ENCODE measurements at regions not wholly inside any gene's neighbourhood (a gene's known extent, or its start where the extent isn't known, plus 50 kb on each side); places are given as distances from the start of the nearest gene placed in this dataset.

- no peak overlapping the region for H3K4me3 Mint-ChIP-seq
- H3K9me3 Mint-ChIP-seq: peaks cover 9% of the 10 kb centered on the region
- no peak overlapping the region for H3K27ac Mint-ChIP-seq
- CTCF ChIA-PET: no interaction called here
- ATAC-seq (no peak), DNase-seq (ENCODE audit: low spot score) (no peak)
- TF ChIP-seq CREB1 (CRISPR knock-in tag; IDR thresholded peaks at IDR 0.05) (no peak), ETV6 (CRISPR knock-in tag; IDR thresholded peaks at IDR 0.05) (no peak)
- H3K36me3 Mint-ChIP-seq: peaks cover 4% of the 10 kb centered on the region; the same call in 1 of the 2 replicates
- peaks cover 24% of the 10 kb centered on the region for H3K4me1 Mint-ChIP-seq
- POLR2A ChIA-PET: no interaction called here
- peaks cover 67% of the 10 kb centered on the region for H3K27me3 Mint-ChIP-seq (ENCODE audit: low read depth)
Observed at GRCh38 chr20:1724901-1725300, 67.3 kb upstream of the SIRPG start.

GRCh38 chr20:1722513-1723050 lies 65.0 kb upstream of the SIRPG start:
- no peak for TF ChIP-seq ELF4 (CRISPR knock-in tag; IDR thresholded peaks at IDR 0.05; ENCODE audit: low read depth)
- peak; percentile 24 for TF ChIP-seq USF2 (CRISPR knock-in tag; IDR thresholded peaks at IDR 0.05)
- no peak for TF ChIP-seq PRRX2 (CRISPR knock-in tag; IDR thresholded peaks at IDR 0.05)
- TF ChIP-seq OVOL2 (CRISPR knock-in tag; IDR thresholded peaks at IDR 0.05; ENCODE audit: borderline replicate concordance): no peak
- TF ChIP-seq ZBTB21 (CRISPR knock-in tag; IDR thresholded peaks at IDR 0.05; ENCODE audit: borderline replicate concordance): no peak
- TF ChIP-seq CBFB (CRISPR knock-in tag; IDR thresholded peaks at IDR 0.05; ENCODE audit: low read depth): 0 out of 2 replicates have a peak, but pooled peaks have one; percentile 48
- TF ChIP-seq KAT7 (CRISPR knock-in tag; IDR thresholded peaks at IDR 0.05; ENCODE audit: borderline replicate concordance): no peak
- no peak for TF ChIP-seq GABPB1 (CRISPR knock-in tag; IDR thresholded peaks at IDR 0.05)
- no peak for TF ChIP-seq ZMAT4 (CRISPR knock-in tag; IDR thresholded peaks at IDR 0.05)
- TF ChIP-seq CREB1 (CRISPR knock-in tag; IDR thresholded peaks at IDR 0.05): no peak
- peaks cover 4% of the 10 kb centered on the region; the same call in 1 of the 2 replicates for H3K36me3 Mint-ChIP-seq

GRCh38 chr20:1721687-1722512 lies 64.3 kb upstream of the SIRPG start:
- no peak overlapping the region for H3K27ac Mint-ChIP-seq
- peaks cover 9% of the 10 kb centered on the region for H3K9me3 Mint-ChIP-seq
- DNase-seq (ENCODE audit: low spot score) (peak; percentile 67), ATAC-seq (peak; percentile 92)
- no peak overlapping the region for H3K4me3 Mint-ChIP-seq
- H3K4me1 Mint-ChIP-seq: peaks cover 27% of the 10 kb centered on the region
- ChIA-PET POLR2A (no interaction called here), CTCF (interaction anchor here (0.7 to 2.4 kb wide), 6 partner anchors 55 to 285 kb away, joined by 3 to 17 read pairs (median 4); partner anchors contain the start of gene NSFL1C)
- peaks cover 4% of the 10 kb centered on the region; the same call in 1 of the 2 replicates for H3K36me3 Mint-ChIP-seq
- H3K27me3 Mint-ChIP-seq (ENCODE audit: low read depth): peaks cover 97% of the 10 kb centered on the region
- TF ChIP-seq USF2 (CRISPR knock-in tag; IDR thresholded peaks at IDR 0.05) (peak; percentile 41), TEAD1 (CRISPR knock-in tag; IDR thresholded peaks at IDR 0.05) (peak; percentile 24; the same call in 1 of the 2 replicates), FOXP4 (CRISPR knock-in tag; IDR thresholded peaks at IDR 0.05) (0 out of 2 replicates have a peak, but pooled peaks have one; percentile 24), TCF7 (CRISPR knock-in tag; IDR thresholded peaks at IDR 0.05; ENCODE audit: low read depth) (no peak), PRDM15 (CRISPR knock-in tag; IDR thresholded peaks at IDR 0.05) (peak; percentile 86), SP1 (CRISPR knock-in tag; conservative IDR thresholded peaks at IDR 0.05) (0 out of 2 replicates have a peak, but pooled peaks have one; percentile 23), NR2C2 (CRISPR knock-in tag; IDR thresholded peaks at IDR 0.05) (no peak), ETV6 (CRISPR knock-in tag; IDR thresholded peaks at IDR 0.05) (peak; percentile 64; the same call in 1 of the 2 replicates), NR1H2 (CRISPR knock-in tag; IDR thresholded peaks at IDR 0.05) (no peak), ZNF121 (CRISPR knock-in tag; IDR thresholded peaks at IDR 0.05) (no peak), ESRRA (CRISPR knock-in tag; IDR thresholded peaks at IDR 0.05; ENCODE audit: borderline replicate concordance) (0 out of 2 replicates have a peak, but pooled peaks have one; percentile 57), FOXK1 (CRISPR knock-in tag; IDR thresholded peaks at IDR 0.05) (peak; percentile 64; the same call in 1 of the 2 replicates), CBFB (CRISPR knock-in tag; IDR thresholded peaks at IDR 0.05; ENCODE audit: low read depth) (peak; percentile 68; the same call in 1 of the 2 replicates), TEAD4 (CRISPR knock-in tag; IDR thresholded peaks at IDR 0.05) (no peak)

More at GRCh38 chr20:1722513-1723050, 65.0 kb upstream of the SIRPG start:
- H3K27me3 Mint-ChIP-seq (ENCODE audit: low read depth): peaks cover 90% of the 10 kb centered on the region
- CTCF ChIA-PET: interaction anchor here (0.7 to 2.4 kb wide), 6 partner anchors 54 to 284 kb away, joined by 3 to 17 read pairs (median 4); partner anchors contain the start of gene NSFL1C
- peaks cover 27% of the 10 kb centered on the region for H3K4me1 Mint-ChIP-seq
- peaks cover 9% of the 10 kb centered on the region for H3K9me3 Mint-ChIP-seq
- POLR2A ChIA-PET: no interaction called here
- no peak overlapping the region; the same call in 1 of the 2 replicates for H3K27ac Mint-ChIP-seq
- ATAC-seq: no peak
- H3K4me3 Mint-ChIP-seq: no peak overlapping the region
- DNase-seq (ENCODE audit: low spot score): no peak

All from WTC11 (cell line).